ENCODE measurements at regions not wholly inside any gene's neighbourhood (a gene's known extent, or its start where the extent isn't known, plus 50 kb on each side); places are given as distances from the start of the nearest gene placed in this dataset.

DNA sequence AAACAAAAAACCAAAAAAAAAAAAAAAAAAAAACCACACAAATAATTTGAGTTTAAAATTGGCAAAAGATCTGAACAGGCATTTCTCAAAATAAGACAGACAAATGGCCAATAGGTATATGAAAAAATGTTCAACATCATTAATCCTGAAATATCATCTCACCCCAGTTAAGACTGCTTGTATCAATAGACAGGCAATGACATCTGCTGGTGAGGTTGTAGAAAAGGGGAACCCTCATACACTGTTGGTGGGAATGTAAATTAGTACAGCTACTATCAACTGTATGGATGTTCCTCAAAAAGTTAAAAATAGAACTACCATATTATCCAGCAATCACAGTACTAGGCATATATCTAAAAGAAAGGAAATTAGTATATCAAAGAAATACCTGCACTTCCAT is 523.1 kb downstream of the XIRP2 start:
- no peaks in the 10 kb centered on the region for H4K20me1 ChIP-seq (ENCODE audit: insufficient read depth)
- no peak for TF ChIP-seq POLR2AphosphoS5 (IDR thresholded peaks at IDR 0.05)
- no peak for TF ChIP-seq SMC3 (conservative IDR thresholded peaks at IDR 0.05; ENCODE audit: poor library complexity)
- no peak for TF ChIP-seq EP300 (conservative IDR thresholded peaks at IDR 0.05; ENCODE audit: poor library complexity, severe bottlenecking)
- TF ChIP-seq MXI1 (conservative IDR thresholded peaks at IDR 0.05; ENCODE audit: poor library complexity, severe bottlenecking), result no peak
- TF ChIP-seq, protein P1, sequence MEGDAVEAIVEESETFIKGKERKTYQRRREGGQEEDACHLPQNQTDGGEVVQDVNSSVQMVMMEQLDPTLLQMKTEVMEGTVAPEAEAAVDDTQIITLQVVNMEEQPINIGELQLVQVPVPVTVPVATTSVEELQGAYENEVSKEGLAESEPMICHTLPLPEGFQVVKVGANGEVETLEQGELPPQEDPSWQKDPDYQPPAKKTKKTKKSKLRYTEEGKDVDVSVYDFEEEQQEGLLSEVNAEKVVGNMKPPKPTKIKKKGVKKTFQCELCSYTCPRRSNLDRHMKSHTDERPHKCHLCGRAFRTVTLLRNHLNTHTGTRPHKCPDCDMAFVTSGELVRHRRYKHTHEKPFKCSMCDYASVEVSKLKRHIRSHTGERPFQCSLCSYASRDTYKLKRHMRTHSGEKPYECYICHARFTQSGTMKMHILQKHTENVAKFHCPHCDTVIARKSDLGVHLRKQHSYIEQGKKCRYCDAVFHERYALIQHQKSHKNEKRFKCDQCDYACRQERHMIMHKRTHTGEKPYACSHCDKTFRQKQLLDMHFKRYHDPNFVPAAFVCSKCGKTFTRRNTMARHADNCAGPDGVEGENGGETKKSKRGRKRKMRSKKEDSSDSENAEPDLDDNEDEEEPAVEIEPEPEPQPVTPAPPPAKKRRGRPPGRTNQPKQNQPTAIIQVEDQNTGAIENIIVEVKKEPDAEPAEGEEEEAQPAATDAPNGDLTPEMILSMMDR (IDR thresholded peaks at IDR 0.05; ENCODE audit: poor library complexity, severe bottlenecking), result no peak
- no peak for TF ChIP-seq RAD21 (conservative IDR thresholded peaks at IDR 0.05)
- TF ChIP-seq TAF1 (IDR thresholded peaks at IDR 0.05; ENCODE audit: low read depth), result no peak
- TF ChIP-seq, protein P2, sequence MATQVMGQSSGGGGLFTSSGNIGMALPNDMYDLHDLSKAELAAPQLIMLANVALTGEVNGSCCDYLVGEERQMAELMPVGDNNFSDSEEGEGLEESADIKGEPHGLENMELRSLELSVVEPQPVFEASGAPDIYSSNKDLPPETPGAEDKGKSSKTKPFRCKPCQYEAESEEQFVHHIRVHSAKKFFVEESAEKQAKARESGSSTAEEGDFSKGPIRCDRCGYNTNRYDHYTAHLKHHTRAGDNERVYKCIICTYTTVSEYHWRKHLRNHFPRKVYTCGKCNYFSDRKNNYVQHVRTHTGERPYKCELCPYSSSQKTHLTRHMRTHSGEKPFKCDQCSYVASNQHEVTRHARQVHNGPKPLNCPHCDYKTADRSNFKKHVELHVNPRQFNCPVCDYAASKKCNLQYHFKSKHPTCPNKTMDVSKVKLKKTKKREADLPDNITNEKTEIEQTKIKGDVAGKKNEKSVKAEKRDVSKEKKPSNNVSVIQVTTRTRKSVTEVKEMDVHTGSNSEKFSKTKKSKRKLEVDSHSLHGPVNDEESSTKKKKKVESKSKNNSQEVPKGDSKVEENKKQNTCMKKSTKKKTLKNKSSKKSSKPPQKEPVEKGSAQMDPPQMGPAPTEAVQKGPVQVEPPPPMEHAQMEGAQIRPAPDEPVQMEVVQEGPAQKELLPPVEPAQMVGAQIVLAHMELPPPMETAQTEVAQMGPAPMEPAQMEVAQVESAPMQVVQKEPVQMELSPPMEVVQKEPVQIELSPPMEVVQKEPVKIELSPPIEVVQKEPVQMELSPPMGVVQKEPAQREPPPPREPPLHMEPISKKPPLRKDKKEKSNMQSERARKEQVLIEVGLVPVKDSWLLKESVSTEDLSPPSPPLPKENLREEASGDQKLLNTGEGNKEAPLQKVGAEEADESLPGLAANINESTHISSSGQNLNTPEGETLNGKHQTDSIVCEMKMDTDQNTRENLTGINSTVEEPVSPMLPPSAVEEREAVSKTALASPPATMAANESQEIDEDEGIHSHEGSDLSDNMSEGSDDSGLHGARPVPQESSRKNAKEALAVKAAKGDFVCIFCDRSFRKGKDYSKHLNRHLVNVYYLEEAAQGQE (IDR thresholded peaks at IDR 0.05; ENCODE audit: borderline replicate concordance), result no peak
- H3K9ac ChIP-seq (ENCODE audit: low read length), result no peak overlapping the region
- no peak overlapping the region for H3K4me2 ChIP-seq (ENCODE audit: low read length)
- no peaks in the 10 kb centered on the region for H3F3A ChIP-seq (ENCODE audit: insufficient read depth, low read length, poor library complexity, severe bottlenecking)
- H3K27ac ChIP-seq (ENCODE audit: low read length), result no peak overlapping the region
- no peak overlapping the region for H2AFZ ChIP-seq (ENCODE audit: low read depth, low read length)
- H3K9me3 ChIP-seq (ENCODE audit: low read length), result peaks cover 8% of the 10 kb centered on the region
- no peaks in the 10 kb centered on the region for H3K79me2 ChIP-seq (replicated peaks; ENCODE audit: insufficient read depth, low read length)
- no peaks in the 10 kb centered on the region for H3K36me3 ChIP-seq (ENCODE audit: insufficient read depth, low read length)
- no peaks in the 10 kb centered on the region for H3K9me2 ChIP-seq (ENCODE audit: insufficient read depth, low read length)
- H3K27me3 ChIP-seq (ENCODE audit: insufficient read depth, low read depth, low read length), result no peaks in the 10 kb centered on the region
- no peak overlapping the region for H3K4me3 ChIP-seq (ENCODE audit: low read length)

DNA sequence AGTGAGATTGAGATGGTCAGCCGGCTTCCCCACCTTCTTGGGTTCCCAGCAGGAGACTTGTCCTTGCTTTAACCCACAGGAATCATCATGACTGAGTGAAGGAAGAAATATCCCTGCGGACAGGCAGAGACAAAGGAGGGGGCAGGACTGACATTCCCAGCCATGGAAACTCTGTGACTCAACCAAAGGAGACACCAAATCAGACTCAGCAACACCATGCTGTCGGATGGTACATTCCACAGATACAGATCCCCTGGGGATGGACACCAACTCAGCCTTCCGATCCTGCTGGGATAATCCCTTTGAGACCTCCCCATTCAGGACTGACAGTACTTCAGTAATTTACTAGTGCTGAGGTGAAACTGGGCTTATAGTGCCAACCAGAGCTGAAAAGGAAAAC is 518.3 kb downstream of the XIRP2 start:
- Histone ChIP-seq H3K9me2 (ENCODE audit: insufficient read depth, low read length) (no peaks in the 10 kb centered on the region), H3K79me2 (replicated peaks; ENCODE audit: insufficient read depth, low read length) (no peaks in the 10 kb centered on the region), H4K20me1 (ENCODE audit: insufficient read depth) (no peaks in the 10 kb centered on the region), H3K9ac (ENCODE audit: low read length) (no peak overlapping the region), H3K27ac (ENCODE audit: low read length) (no peak overlapping the region), H3K27me3 (ENCODE audit: insufficient read depth, low read depth, low read length) (no peaks in the 10 kb centered on the region), H3K4me2 (ENCODE audit: low read length) (no peak overlapping the region), H3K36me3 (ENCODE audit: insufficient read depth, low read length) (no peaks in the 10 kb centered on the region), H2AFZ (ENCODE audit: low read depth, low read length) (no peak overlapping the region), H3K9me3 (ENCODE audit: low read length) (no peaks in the 10 kb centered on the region), H3K4me3 (ENCODE audit: low read length) (no peak overlapping the region), H3F3A (ENCODE audit: insufficient read depth, low read length, poor library complexity, severe bottlenecking) (no peaks in the 10 kb centered on the region)
- TF ChIP-seq POLR2AphosphoS5 (IDR thresholded peaks at IDR 0.05) (no peak), RAD21 (conservative IDR thresholded peaks at IDR 0.05) (no peak), TAF1 (IDR thresholded peaks at IDR 0.05; ENCODE audit: low read depth) (no peak), SMC3 (conservative IDR thresholded peaks at IDR 0.05; ENCODE audit: poor library complexity) (no peak), EP300 (conservative IDR thresholded peaks at IDR 0.05; ENCODE audit: poor library complexity, severe bottlenecking) (no peak), MXI1 (conservative IDR thresholded peaks at IDR 0.05; ENCODE audit: poor library complexity, severe bottlenecking) (no peak), EZH2 (IDR thresholded peaks at IDR 0.05; ENCODE audit: borderline replicate concordance, insufficient read depth, low read length, poor library complexity, severe bottlenecking) (no peak)
- TF ChIP-seq, protein P1 (IDR thresholded peaks at IDR 0.05; ENCODE audit: poor library complexity, severe bottlenecking), result no peak
- TF ChIP-seq, protein P2 (IDR thresholded peaks at IDR 0.05; ENCODE audit: borderline replicate concordance), result no peak

Measured in neural cell (in vitro differentiated cells).